ENCODE measurements at regions not wholly inside any gene's neighbourhood (a gene's known extent, or its start where the extent isn't known, plus 50 kb on each side); places are given as distances from the start of the nearest gene placed in this dataset.
A peak's percentile ranks its signal among the peaks of the same experiment; 100 is the strongest.

- H3K4me3 ChIP-seq: no peak overlapping the region
- peak in 1 of 2 donors; percentile 57 for ATAC-seq (ENCODE audit: low FRiP score in 2 of 2)
- peaks cover 0 to 14% (median 8%) of the 10 kb centered on the region in 4 donors for H3K9me3 ChIP-seq
- H3K27me3 ChIP-seq: no peaks in the 10 kb centered on the region
- 90 to 92% methylated on average over 10 of the region's 10 CpGs for WGBS, 2 donors
- TF ChIP-seq POLR2A (IDR thresholded peaks at IDR 0.05): no peak
- TF ChIP-seq, protein P1, sequence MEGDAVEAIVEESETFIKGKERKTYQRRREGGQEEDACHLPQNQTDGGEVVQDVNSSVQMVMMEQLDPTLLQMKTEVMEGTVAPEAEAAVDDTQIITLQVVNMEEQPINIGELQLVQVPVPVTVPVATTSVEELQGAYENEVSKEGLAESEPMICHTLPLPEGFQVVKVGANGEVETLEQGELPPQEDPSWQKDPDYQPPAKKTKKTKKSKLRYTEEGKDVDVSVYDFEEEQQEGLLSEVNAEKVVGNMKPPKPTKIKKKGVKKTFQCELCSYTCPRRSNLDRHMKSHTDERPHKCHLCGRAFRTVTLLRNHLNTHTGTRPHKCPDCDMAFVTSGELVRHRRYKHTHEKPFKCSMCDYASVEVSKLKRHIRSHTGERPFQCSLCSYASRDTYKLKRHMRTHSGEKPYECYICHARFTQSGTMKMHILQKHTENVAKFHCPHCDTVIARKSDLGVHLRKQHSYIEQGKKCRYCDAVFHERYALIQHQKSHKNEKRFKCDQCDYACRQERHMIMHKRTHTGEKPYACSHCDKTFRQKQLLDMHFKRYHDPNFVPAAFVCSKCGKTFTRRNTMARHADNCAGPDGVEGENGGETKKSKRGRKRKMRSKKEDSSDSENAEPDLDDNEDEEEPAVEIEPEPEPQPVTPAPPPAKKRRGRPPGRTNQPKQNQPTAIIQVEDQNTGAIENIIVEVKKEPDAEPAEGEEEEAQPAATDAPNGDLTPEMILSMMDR (IDR thresholded peaks at IDR 0.05): no peak
- no peak for TF ChIP-seq EP300 (IDR thresholded peaks at IDR 0.05)
- no peak for TF ChIP-seq POLR2AphosphoS5 (IDR thresholded peaks at IDR 0.05)
- H3K4me1 ChIP-seq: no peaks in the 10 kb centered on the region
- H3K27ac ChIP-seq: no peak overlapping the region
- peak in 1 of 2 donors; percentile 16 for DNase-seq
- no peaks in the 10 kb centered on the region for H3K36me3 ChIP-seq
Measured at GRCh38 chr12:105538880-105539279, 208.4 kb downstream of the C12orf75 start.

- 42 to 77% methylated on average over 3 of the region's 3 CpGs for WGBS, 2 donors
- H3K4me3 ChIP-seq: no peak overlapping the region
- H3K36me3 ChIP-seq: no peaks in the 10 kb centered on the region
- H3K4me1 ChIP-seq: no peaks in the 10 kb centered on the region
- no peak overlapping the region for H3K27ac ChIP-seq
- ATAC-seq (ENCODE audit: low FRiP score in 2 of 2) (no peak), DNase-seq (no peak)
- H3K27me3 ChIP-seq: no peaks in the 10 kb centered on the region
- peaks cover 0 to 8% (median 6%) of the 10 kb centered on the region in 4 donors for H3K9me3 ChIP-seq
- no peak for TF ChIP-seq EP300 (IDR thresholded peaks at IDR 0.05)
- TF ChIP-seq POLR2AphosphoS5 (IDR thresholded peaks at IDR 0.05): no peak
- no peak for TF ChIP-seq POLR2A (IDR thresholded peaks at IDR 0.05)
- TF ChIP-seq, protein P1 (IDR thresholded peaks at IDR 0.05): no peak
Measured at GRCh38 chr12:105539735-105540134, 209.2 kb downstream of the C12orf75 start.

DNA sequence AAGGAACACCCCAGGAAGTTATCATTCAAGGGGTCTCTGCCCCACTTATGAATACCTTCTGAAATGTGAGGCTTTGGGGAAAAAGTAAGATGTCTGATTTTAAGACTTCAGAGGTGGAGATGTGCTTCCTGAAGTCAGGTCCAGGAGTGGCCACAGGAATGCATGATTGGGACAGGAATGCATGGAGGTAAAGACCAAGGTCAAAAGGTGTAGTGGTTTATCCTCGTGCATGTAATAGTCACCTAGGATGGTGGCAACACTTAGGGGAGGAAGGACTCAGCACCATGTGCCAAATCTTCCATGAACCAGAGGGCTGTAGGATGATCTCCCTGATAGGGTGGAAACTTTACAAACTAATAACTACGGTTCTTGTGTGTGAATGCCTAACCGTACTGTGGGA, 217.3 kb downstream of the C12orf75 start:
- Histone ChIP-seq H3K36me3 (no peaks in the 10 kb centered on the region), H3K27me3 (no peaks in the 10 kb centered on the region), H3K4me1 (no peaks in the 10 kb centered on the region), H3K9me3 (no peaks in the 10 kb centered on the region), H3K27ac (no peak overlapping the region), H3K4me3 (no peak overlapping the region)
- DNase-seq: no peak
- ATAC-seq (ENCODE audit: low FRiP score in 2 of 2): no peak
- TF ChIP-seq EP300 (IDR thresholded peaks at IDR 0.05) (no peak), POLR2A (IDR thresholded peaks at IDR 0.05) (no peak), POLR2AphosphoS5 (IDR thresholded peaks at IDR 0.05) (no peak)
- TF ChIP-seq, protein P1 (IDR thresholded peaks at IDR 0.05): no peak
- WGBS, 2 donors: 83 to 91% methylated on average over 3 of the region's 3 CpGs

- H3K4me3 ChIP-seq: no peak overlapping the region
- no peaks in the 10 kb centered on the region for H3K4me1 ChIP-seq
- no peaks in the 10 kb centered on the region for H3K9me3 ChIP-seq
- H3K36me3 ChIP-seq: no peaks in the 10 kb centered on the region
- no peak overlapping the region for H3K27ac ChIP-seq
- ATAC-seq (ENCODE audit: low FRiP score in 2 of 2) (no peak), DNase-seq (no peak)
- no peak for TF ChIP-seq EP300 (IDR thresholded peaks at IDR 0.05)
- TF ChIP-seq POLR2A (IDR thresholded peaks at IDR 0.05): no peak
- TF ChIP-seq, protein P1 (IDR thresholded peaks at IDR 0.05): no peak
- TF ChIP-seq POLR2AphosphoS5 (IDR thresholded peaks at IDR 0.05): no peak
- no peaks in the 10 kb centered on the region for H3K27me3 ChIP-seq
- WGBS, 2 donors: 85 to 87% methylated on average over 2 to 3 of the region's 3 CpGs
Measured at GRCh38 chr12:105548626-105549025, 218.1 kb downstream of the C12orf75 start.

DNA sequence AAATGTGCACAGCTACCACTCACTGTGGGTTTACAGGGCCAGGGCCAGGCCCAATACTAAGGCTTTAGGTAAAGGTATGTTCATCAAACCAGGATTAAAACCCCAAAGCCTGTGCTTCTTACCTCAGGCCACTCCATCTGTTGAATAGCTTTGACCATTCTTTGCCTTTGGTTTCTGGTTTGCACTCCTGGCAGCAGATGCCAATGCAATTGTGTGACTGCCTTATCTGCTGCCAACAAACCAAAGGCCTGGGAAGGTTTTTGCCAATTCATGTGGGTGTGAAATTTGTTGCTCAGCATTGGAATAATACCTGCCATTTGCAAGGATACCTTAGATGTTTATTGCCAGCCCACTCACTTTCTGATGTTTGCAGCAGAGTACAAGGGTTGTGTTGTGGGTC, 221.6 kb downstream of the C12orf75 start:
- DNase-seq: no peak

More for the DNA sequence above, 221.6 kb downstream of the C12orf75 start:
- no peaks in the 10 kb centered on the region for H3K36me3 ChIP-seq
- no peak overlapping the region for H3K27ac ChIP-seq
- ATAC-seq (ENCODE audit: low FRiP score in 2 of 2): no peak
- no peaks in the 10 kb centered on the region for H3K9me3 ChIP-seq
- TF ChIP-seq POLR2AphosphoS5 (IDR thresholded peaks at IDR 0.05) (no peak), POLR2A (IDR thresholded peaks at IDR 0.05) (no peak), EP300 (IDR thresholded peaks at IDR 0.05) (no peak)
- TF ChIP-seq, protein P1 (IDR thresholded peaks at IDR 0.05): no peak
- no peak overlapping the region for H3K4me3 ChIP-seq
- peaks cover 0 to 5% (median 0%) of the 10 kb centered on the region in 4 donors for H3K4me1 ChIP-seq
- no peaks in the 10 kb centered on the region for H3K27me3 ChIP-seq

Data from upper lobe of left lung (tissue), 6 donors.